PC-9 (cell line): ENCODE measurements at regions not wholly inside any gene's neighbourhood (a gene's known extent, or its start where the extent isn't known, plus 50 kb on each side); places are given as distances from the start of the nearest gene placed in this dataset.

Experiments
- CTCF ChIP-seq: fragments of 200-600 bp; sonication (generic); conservative IDR thresholded peaks from 2 replicates; pipeline ENCODE4 v1.6.1; 2017; ENCODE audit warnings: mixed run types, antibody characterized with exemption, mild to moderate bottlenecking, moderate library complexity
- EZH2 ChIP-seq: fragments of 200-600 bp; sonication (generic); IDR thresholded peaks from 2 replicates; pipeline ENCODE4 v1.8.0; 2017; ENCODE audit warnings: antibody characterized with exemption, low read depth

- TF ChIP-seq EZH2: no peak
- no peak for TF ChIP-seq CTCF
Measured at GRCh38 chr1:90309806-90310205, 314.9 kb downstream of the ZNF326 start.
